Adrenal gland (tissue), 9 donors: ENCODE measurements at regions not wholly inside any gene's neighbourhood (a gene's known extent, or its start where the extent isn't known, plus 50 kb on each side); places are given as distances from the start of the nearest gene placed in this dataset.

Experiments
- DNase-seq, 7 donors: peaks; one replicate each; pipeline ENCODE4 v3.0.0-alpha.2; 2019 to 2020
- H3K27ac ChIP-seq, 5 donors: fragments of 200-600 bp; sonication (generic) in 4 of 5; 1 replicate in 3 of 5; 2 replicates in 2 of 5; pipeline versions ENCODE4 v1.5.1 to v1.8.0; 2016 to 2020; ENCODE audit warnings: mild to moderate bottlenecking in 1 of 5
- H3K27me3 ChIP-seq: fragments of 200-600 bp; 2 replicates; pipeline ENCODE4 v1.8.0; 2021
- H3K36me3 ChIP-seq, 2 donors: fragments of 200-600 bp; replicated peaks in 1 of 2; 1 replicate in 1 of 2; 2 replicates in 1 of 2; pipeline versions ENCODE4 v1.5.1 to v1.8.0; 2018 to 2022
- H3K4me1 ChIP-seq, 2 donors: fragments of 200-600 bp; replicated peaks in 1 of 2; 1 replicate in 1 of 2; 2 replicates in 1 of 2; pipeline versions ENCODE4 v1.5.1 to v1.8.0; 2018 to 2021
- H3K4me3 ChIP-seq, 4 donors: fragments of 200-600 bp; sonication (generic) in 3 of 4; one replicate each; pipeline ENCODE4 v1.5.1; 2016 to 2018
- H3K9me3 ChIP-seq, 3 donors: fragments of 200-600 bp; sonication (generic) in 1 of 3; replicated peaks in 1 of 3; 1 replicate in 2 of 3; 2 replicates in 1 of 3; pipeline versions ENCODE4 v1.5.1 to v1.8.0; 2016 to 2021
- CTCF ChIP-seq, 6 experiments: fragments of 450-650 bp in 4 of 6; fragments of 200-600 bp in 2 of 6; sonication (generic) in 1 of 6; IDR thresholded peaks; 1 replicate in 5 of 6; 2 replicates in 1 of 6; pipeline versions ENCODE4 v1.5.1 to v1.8.0; 2016 to 2021; ENCODE audit warnings: antibody characterized with exemption in 6 of 6, mild to moderate bottlenecking in 2 of 6, moderate library complexity in 1 of 6
- POLR2A ChIP-seq, 2 donors: fragments of 450-650 bp; IDR thresholded peaks; one replicate each; pipeline ENCODE4 v1.6.1; 2017; ENCODE audit warnings: antibody characterized with exemption in 2 of 2, mild to moderate bottlenecking in 2 of 2, moderate library complexity in 1 of 2
- WGBS, 4 donors: extraction: QIAGEN DNeasy Blood & Tissue Kit in 2 of 4; methylation state at CpG; one replicate each; pipeline versions ENCODE4 v1.1.5 to v1.1.7; 2013 to 2017; 5-methylcytosine and 5-hydroxymethylcytosine counted together
- intact Hi-C, 2 donors: fragments of 100-400 bp; cut with DNase I; formaldehyde crosslinking; loops; one replicate each; pipeline versions ENCODE4 v1.14.1 to v1.15.0; 2022 to 2023
- donor health status: healthy with polysubstance abuse.
- donor health status: Bipolar disorder and iron deficiency.
- donor health status: DM: yes; HTN: yes; CAD: no.
- donor health status: DM: no; HTN: no; CAD: no.
- donor health status: DM: no; HTN: no; CAD: no.

- WGBS, 4 donors, result 64 to 66% (median 65%) methylated on average over 17 of the region's 17 CpGs
These were observed 279.9 kb downstream of the ASMT start for GRCh38 chrX:1894740-1895139.

GRCh38 chrX:1895583-1895982 is 280.7 kb downstream of the ASMT start:
- intact Hi-C loops, result no loop called here
- Histone ChIP-seq H3K4me3 (no peak overlapping the region), H3K27me3 (peaks cover 4% of the 10 kb centered on the region), H3K27ac (no peak overlapping the region), H3K36me3 (no peaks in the 10 kb centered on the region), H3K4me1 (no peaks in the 10 kb centered on the region), H3K9me3 (no peaks in the 10 kb centered on the region)
- TF ChIP-seq POLR2A (IDR thresholded peaks at IDR 0.05) (no peak), CTCF (IDR thresholded peaks at IDR 0.05) (no peak)
- DNase-seq, result no peak

More at GRCh38 chrX:1894740-1895139, 279.9 kb downstream of the ASMT start:
- intact Hi-C loops, result no loop called here
- no peaks in the 10 kb centered on the region for H3K36me3 ChIP-seq
- TF ChIP-seq POLR2A (IDR thresholded peaks at IDR 0.05), result no peak
- TF ChIP-seq CTCF (IDR thresholded peaks at IDR 0.05), result no peak
- no peak overlapping the region for H3K4me3 ChIP-seq
- H3K27ac ChIP-seq, result no peak overlapping the region
- DNase-seq, result no peak
- H3K9me3 ChIP-seq, result no peaks in the 10 kb centered on the region
- no peaks in the 10 kb centered on the region for H3K4me1 ChIP-seq
- H3K27me3 ChIP-seq, result peaks cover 4% of the 10 kb centered on the region

- no peak for DNase-seq
These were observed 285.0 kb downstream of the ASMT start for GRCh38 chrX:1899841-1900240.

GRCh38 chrX:1902901-1903235 is 288.0 kb downstream of the ASMT start:
- intact Hi-C loops, result no loop called here
- no peak for DNase-seq
- no peaks in the 10 kb centered on the region for H3K4me1 ChIP-seq
- TF ChIP-seq POLR2A (IDR thresholded peaks at IDR 0.05) (no peak), CTCF (IDR thresholded peaks at IDR 0.05) (no peak)
- WGBS, 4 donors, result 44 to 72% (median 67%) methylated on average over 7 of the region's 7 CpGs
- H3K9me3 ChIP-seq, result no peaks in the 10 kb centered on the region
- no peaks in the 10 kb centered on the region for H3K36me3 ChIP-seq
- no peak overlapping the region for H3K27ac ChIP-seq
- H3K4me3 ChIP-seq, result no peak overlapping the region
- no peaks in the 10 kb centered on the region for H3K27me3 ChIP-seq

More at GRCh38 chrX:1899841-1900240, 285.0 kb downstream of the ASMT start:
- Histone ChIP-seq H3K9me3 (no peaks in the 10 kb centered on the region), H3K4me3 (no peak overlapping the region), H3K36me3 (no peaks in the 10 kb centered on the region), H3K27me3 (peaks cover 4% of the 10 kb centered on the region), H3K27ac (no peak overlapping the region), H3K4me1 (no peaks in the 10 kb centered on the region)
- WGBS, 4 donors, result 74 to 87% (median 80%) methylated on average over 11 to 12 of the region's 12 CpGs
- TF ChIP-seq POLR2A (IDR thresholded peaks at IDR 0.05) (no peak), CTCF (IDR thresholded peaks at IDR 0.05) (no peak)
- intact Hi-C loops, result no loop called here
